ENCODE measurements at regions not wholly inside any gene's neighbourhood (a gene's known extent, or its start where the extent isn't known, plus 50 kb on each side); places are given as distances from the start of the nearest gene placed in this dataset.

GRCh38 chr6:44514085-44514484 is 126.6 kb downstream of the CDC5L start:
- no peak overlapping the region for H3K4me2 ChIP-seq
- no peaks in the 10 kb centered on the region for H3K4me1 ChIP-seq (ENCODE audit: low read depth, poor library complexity, severe bottlenecking)
- H4K20me1 ChIP-seq (ENCODE audit: insufficient read depth), result no peaks in the 10 kb centered on the region
- H3K9ac ChIP-seq, result no peak overlapping the region
- H2AFZ ChIP-seq (ENCODE audit: low read depth), result no peak overlapping the region
- no peaks in the 10 kb centered on the region for H3K27me3 ChIP-seq (ENCODE audit: insufficient read depth, low read depth)
- TF ChIP-seq CTCF (conservative IDR thresholded peaks at IDR 0.05; ENCODE audit: low read depth, low read length), result no peak
- H3K4me3 ChIP-seq (IDR thresholded peaks at IDR 0.05; ENCODE audit: insufficient read depth, low read depth, low read length), result no peak overlapping the region
- H3K36me3 ChIP-seq (ENCODE audit: insufficient read depth), result no peaks in the 10 kb centered on the region
- no peaks in the 10 kb centered on the region for H3K79me2 ChIP-seq (ENCODE audit: insufficient read depth, low read depth)
- no peak overlapping the region for H3K27ac ChIP-seq

GRCh38 chr6:44514576-44515193 is 127.2 kb downstream of the CDC5L start:
- no peak for TF ChIP-seq CTCF (conservative IDR thresholded peaks at IDR 0.05; ENCODE audit: low read depth, low read length)
- no peak overlapping the region for H3K27ac ChIP-seq
- no peak overlapping the region for H3K4me3 ChIP-seq (IDR thresholded peaks at IDR 0.05; ENCODE audit: insufficient read depth, low read depth, low read length)
- no peaks in the 10 kb centered on the region for H4K20me1 ChIP-seq (ENCODE audit: insufficient read depth)
- H3K27me3 ChIP-seq (ENCODE audit: insufficient read depth, low read depth), result no peaks in the 10 kb centered on the region
- H3K36me3 ChIP-seq (ENCODE audit: insufficient read depth), result no peaks in the 10 kb centered on the region
- peaks cover 1% of the 10 kb centered on the region for H3K4me1 ChIP-seq (ENCODE audit: low read depth, poor library complexity, severe bottlenecking)
- H3K79me2 ChIP-seq (ENCODE audit: insufficient read depth, low read depth), result no peaks in the 10 kb centered on the region
- H3K4me2 ChIP-seq, result no peak overlapping the region
- no peak overlapping the region for H2AFZ ChIP-seq (ENCODE audit: low read depth)
- H3K9ac ChIP-seq, result no peak overlapping the region

GRCh38 chr6:44522871-44523270 is 135.4 kb downstream of the CDC5L start:
- H3K36me3 ChIP-seq (ENCODE audit: insufficient read depth), result no peaks in the 10 kb centered on the region
- H3K4me1 ChIP-seq (ENCODE audit: low read depth, poor library complexity, severe bottlenecking), result peaks cover 66% of the 10 kb centered on the region
- no peak overlapping the region for H3K4me3 ChIP-seq (IDR thresholded peaks at IDR 0.05; ENCODE audit: insufficient read depth, low read depth, low read length)
- no peak overlapping the region for H3K9ac ChIP-seq
- TF ChIP-seq CTCF (conservative IDR thresholded peaks at IDR 0.05; ENCODE audit: low read depth, low read length), result no peak
- no peaks in the 10 kb centered on the region for H4K20me1 ChIP-seq (ENCODE audit: insufficient read depth)
- H3K27ac ChIP-seq, result no peak overlapping the region
- H3K79me2 ChIP-seq (ENCODE audit: insufficient read depth, low read depth), result no peaks in the 10 kb centered on the region
- no peak overlapping the region for H2AFZ ChIP-seq (ENCODE audit: low read depth)
- no peak overlapping the region for H3K4me2 ChIP-seq
- no peaks in the 10 kb centered on the region for H3K27me3 ChIP-seq (ENCODE audit: insufficient read depth, low read depth)

DNA sequence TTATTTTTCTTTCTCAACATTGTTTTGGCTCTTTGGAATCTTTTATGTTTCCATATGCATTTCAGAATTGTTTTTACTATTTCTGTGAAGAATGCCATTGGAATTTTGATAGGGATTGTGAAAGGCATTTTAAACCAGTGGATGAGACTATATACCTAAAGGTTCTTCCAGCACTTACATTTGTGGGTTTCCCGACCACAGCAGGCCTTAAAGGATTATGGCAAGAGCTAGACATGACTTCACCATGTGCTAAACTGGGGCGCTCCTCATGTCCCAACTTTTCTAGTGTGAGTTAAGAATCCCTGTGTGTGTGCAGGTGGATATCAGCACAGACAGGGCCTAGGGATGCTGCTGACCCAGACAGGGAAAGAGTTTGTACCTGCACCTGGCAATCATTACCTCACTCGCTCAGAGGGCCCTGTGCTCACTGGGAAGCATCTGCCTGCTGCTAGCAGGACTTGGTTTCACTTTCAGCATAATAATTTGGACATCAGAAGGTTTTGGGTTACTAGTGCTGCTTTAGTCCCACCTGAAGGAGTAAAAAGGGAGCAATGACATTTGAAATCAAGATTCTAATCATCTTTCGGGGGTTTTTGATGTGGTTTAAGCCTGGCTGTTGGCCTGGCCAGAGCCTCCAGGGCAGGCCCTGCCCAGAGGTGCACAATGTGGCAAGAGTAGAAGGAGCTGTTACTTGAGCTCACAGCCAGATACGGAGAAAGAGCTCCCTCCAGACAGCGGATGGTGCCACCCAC is 137.1 kb downstream of the CDC5L start:
- H3K4me2 ChIP-seq, result peak overlapping the region; percentile 53
- peaks cover 75% of the 10 kb centered on the region for H3K4me1 ChIP-seq (ENCODE audit: low read depth, poor library complexity, severe bottlenecking)
- H3K9ac ChIP-seq, result peak overlapping the region; percentile 29; the same call in 1 of the 2 replicates
- no peaks in the 10 kb centered on the region for H3K27me3 ChIP-seq (ENCODE audit: insufficient read depth, low read depth)
- peak overlapping the region; percentile 46; the same call in 1 of the 2 replicates for H2AFZ ChIP-seq (ENCODE audit: low read depth)
- no peaks in the 10 kb centered on the region for H3K79me2 ChIP-seq (ENCODE audit: insufficient read depth, low read depth)
- peak overlapping the region; percentile 72 for H3K27ac ChIP-seq
- no peak overlapping the region for H3K4me3 ChIP-seq (IDR thresholded peaks at IDR 0.05; ENCODE audit: insufficient read depth, low read depth, low read length)
- no peaks in the 10 kb centered on the region for H4K20me1 ChIP-seq (ENCODE audit: insufficient read depth)
- H3K36me3 ChIP-seq (ENCODE audit: insufficient read depth), result no peaks in the 10 kb centered on the region
- TF ChIP-seq CTCF (conservative IDR thresholded peaks at IDR 0.05; ENCODE audit: low read depth, low read length), result no peak

All from KMS-11 (cell line).